SK-N-SH (cell line): ENCODE measurements at regions not wholly inside any gene's neighbourhood (a gene's known extent, or its start where the extent isn't known, plus 50 kb on each side); places are given as distances from the start of the nearest gene placed in this dataset.

Source experiments
- CTCF ChIA-PET: fragments of 300-600, 350-600 bp; formaldehyde crosslinking; extraction: SDS; loops from one replicate; lab custom pipeline; 2021; lab: Yijun Ruan, JAX
- POLR2A ChIA-PET: fragments of 350-600 bp; sonication (Branson Sonifier 250); formaldehyde crosslinking; extraction: SDS; loops from one replicate; lab custom pipeline; 2020; ENCODE audit warnings: antibody characterized with exemption, inconsistent platforms; lab: Yijun Ruan, JAX
- DNase-seq: peaks from one replicate; pipeline ENCODE4 v3.0.0; 2012
- H2AFZ ChIP-seq: fragments of 200-600 bp; sonication (generic); 2 replicates; pipeline ENCODE4 v1.8.1; 2016; ENCODE audit warnings: antibody characterized with exemption, mild to moderate bottlenecking, low read depth
- H3F3A ChIP-seq: fragments of 200-600 bp; sonication (generic); replicated peaks from 2 replicates; pipeline ENCODE3; 2016; ENCODE audit warnings: antibody characterized with exemption, mild to moderate bottlenecking; ENCODE audit not compliant: insufficient read depth
- H3K27ac ChIP-seq, 2 experiments: fragments of 200-500 bp in 1 of 2; fragments of 200-600 bp in 1 of 2; sonication (Bioruptor generic) in 1 of 2; sonication (generic), shearing (Covaris generic) in 1 of 2; 2 replicates each; pipeline versions ENCODE4 v1.5.1 to v1.6.1; 2014 to 2016; ENCODE audit warnings: low read depth in 2 of 2, inconsistent platforms in 1 of 2, low read length in 1 of 2, mild to moderate bottlenecking in 1 of 2, mixed read lengths in 1 of 2
- H3K27me3 ChIP-seq: fragments of 200-600 bp; sonication (generic), shearing (Covaris generic); 2 replicates; pipeline ENCODE4 v1.6.1; 2016; ENCODE audit warnings: mixed run types; ENCODE audit not compliant: insufficient read depth
- H3K36me3 ChIP-seq, 2 experiments: fragments of 200-500 bp in 1 of 2; fragments of 200-600 bp in 1 of 2; sonication (Bioruptor generic) in 1 of 2; sonication (generic) in 1 of 2; replicated peaks in 1 of 2; 2 replicates each; pipeline versions ENCODE3 to v1.5.1; 2014 to 2016; ENCODE audit warnings: low read length in 1 of 2, mild to moderate bottlenecking in 1 of 2; ENCODE audit not compliant: insufficient read depth in 2 of 2, control insufficient read depth in 1 of 2
- H3K4me1 ChIP-seq, 2 experiments: fragments of 200-500 bp in 1 of 2; fragments of 200-600 bp in 1 of 2; sonication (Bioruptor generic) in 1 of 2; sonication (generic), shearing (Covaris generic) in 1 of 2; 2 replicates each; pipeline versions ENCODE4 v1.5.1 to v1.6.1; 2014 to 2016; ENCODE audit warnings: low read depth in 1 of 2, low read length in 1 of 2, mixed run types in 1 of 2; ENCODE audit not compliant: insufficient read depth in 2 of 2, control insufficient read depth in 1 of 2
- H3K4me2 ChIP-seq: fragments of 200-600 bp; sonication (generic), shearing (Covaris generic); 2 replicates; pipeline ENCODE4 v1.6.1; 2017; ENCODE audit warnings: mixed run types
- H3K4me3 ChIP-seq, 2 experiments: fragments of 200-500 bp in 1 of 2; fragments of 200-600 bp in 1 of 2; sonication (Bioruptor generic) in 1 of 2; sonication (generic), shearing (Covaris generic) in 1 of 2; 2 replicates each; pipeline versions ENCODE4 v1.5.1 to v1.8.1; 2014 to 2016; ENCODE audit warnings: low read depth in 2 of 2, inconsistent platforms in 1 of 2, low read length in 1 of 2, mild to moderate bottlenecking in 1 of 2, mixed read lengths in 1 of 2, moderate library complexity in 1 of 2
- H3K79me2 ChIP-seq: fragments of 200-600 bp; sonication (generic); 2 replicates; pipeline ENCODE4 v1.8.1; 2017; ENCODE audit warnings: mild to moderate bottlenecking; ENCODE audit not compliant: insufficient read depth
- H3K9ac ChIP-seq: fragments of 200-600 bp; sonication (generic); 2 replicates; pipeline ENCODE4 v1.6.1; 2017; ENCODE audit warnings: mixed run types
- H3K9me2 ChIP-seq: fragments of 200-600 bp; sonication (generic); 2 replicates; pipeline ENCODE4 v1.6.1; 2017; ENCODE audit warnings: mixed run types
- H3K9me3 ChIP-seq: fragments of 200-600 bp; sonication (generic); 2 replicates; pipeline ENCODE4 v1.6.1; 2017; ENCODE audit warnings: mixed run types, mild to moderate bottlenecking, moderate library complexity
- H4K20me1 ChIP-seq: fragments of 200-600 bp; sonication (generic); 2 replicates; pipeline ENCODE4 v1.6.1; 2017; ENCODE audit warnings: mild to moderate bottlenecking, mixed run types; ENCODE audit not compliant: insufficient read depth
- CHD2 ChIP-seq: fragments of 150-350 bp; IDR thresholded peaks from 2 replicates; pipeline ENCODE4 v1.6.1; 2018; ENCODE audit warnings: low read length; ENCODE audit not compliant: partially characterized antibody
- CTCF ChIP-seq: fragments of 200-600 bp; sonication (generic); IDR thresholded peaks from 2 replicates; pipeline ENCODE4 v1.6.1; 2017; ENCODE audit warnings: antibody characterized with exemption, mild to moderate bottlenecking, moderate library complexity
- FOSL2 ChIP-seq: IDR thresholded peaks from 2 replicates; pipeline ENCODE4 v1.4.0; 2012; ENCODE audit warnings: low read depth, mild to moderate bottlenecking, moderate library complexity, borderline replicate concordance
- GATA2 ChIP-seq: sonication (generic); formaldehyde crosslinking; IDR thresholded peaks from 2 replicates; pipeline ENCODE4 v1.5.0; 2020; ENCODE audit warnings: mild to moderate bottlenecking, missing genetic modification reagents
- JUND ChIP-seq: IDR thresholded peaks from 2 replicates; pipeline ENCODE4 v1.4.0; 2012
- MAX ChIP-seq: IDR thresholded peaks from 2 replicates; pipeline ENCODE4 v1.4.0; 2012; ENCODE audit warnings: low read depth
- NRF1 ChIP-seq: IDR thresholded peaks from 2 replicates; pipeline ENCODE4 v1.6.1; 2012; ENCODE audit warnings: low read depth, mild to moderate bottlenecking, low read length
- PBX3 ChIP-seq: IDR thresholded peaks from 2 replicates; pipeline ENCODE4; 2012
- POLR2AphosphoS5 ChIP-seq: IDR thresholded peaks from 2 replicates; pipeline ENCODE4 v1.6.1; 2012; ENCODE audit warnings: low read depth, low read length
- RFX5 ChIP-seq: IDR thresholded peaks from 2 replicates; pipeline ENCODE4 v1.6.1; 2012; ENCODE audit warnings: mild to moderate bottlenecking, improper control_type of control experiment, low read length
- RXRA ChIP-seq: IDR thresholded peaks from 2 replicates; pipeline ENCODE4 v1.4.0; 2012; ENCODE audit warnings: low read depth, mild to moderate bottlenecking, borderline replicate concordance
- SMC3 ChIP-seq: IDR thresholded peaks from 2 replicates; pipeline ENCODE4 v1.6.1; 2012; ENCODE audit warnings: low read depth, low read length, improper control_type of control experiment
- TCF12 ChIP-seq: IDR thresholded peaks from 2 replicates; pipeline ENCODE4 v1.4.0; 2012
- WGBS: methylation state at CpG from one replicate; pipeline ENCODE4 v1.1.6; 2017; ENCODE audit warnings: low lambda C conversion rate; 5-methylcytosine and 5-hydroxymethylcytosine counted together

GRCh38 chr6:164095056-164095455 lies 680.5 kb downstream of the QKI start:
- POLR2A ChIA-PET, result no interaction called here
- H3K27me3 ChIP-seq, result no peaks in the 10 kb centered on the region
- H3K9me3 ChIP-seq, result no peaks in the 10 kb centered on the region
- H3K9me2 ChIP-seq, result no peaks in the 10 kb centered on the region
- no peaks in the 10 kb centered on the region for H4K20me1 ChIP-seq
- CTCF ChIA-PET, result interaction anchor here (1.0 kb wide), 1 partner anchor 9 kb away, joined by 3 read pairs; no protein-coding TSS in a partner anchor
- H3K4me1 ChIP-seq, result no peaks in the 10 kb centered on the region
- no peak overlapping the region for H3K9ac ChIP-seq
- no peak overlapping the region for H3K4me2 ChIP-seq
- H2AFZ ChIP-seq, result no peak overlapping the region
- no peaks in the 10 kb centered on the region for H3K36me3 ChIP-seq
- H3K4me3 ChIP-seq, result no peak overlapping the region
- H3K79me2 ChIP-seq, result no peaks in the 10 kb centered on the region
- no peaks in the 10 kb centered on the region for H3F3A ChIP-seq
- DNase-seq, result no peak
- TF ChIP-seq FOSL2, result no peak
- no peak for TF ChIP-seq SMC3
- no peak for TF ChIP-seq CTCF
- no peak overlapping the region for H3K27ac ChIP-seq
- 16% methylated on average over 3 of the region's 3 CpGs for WGBS

- Histone ChIP-seq H3F3A (no peaks in the 10 kb centered on the region), H3K79me2 (no peaks in the 10 kb centered on the region), H3K9me2 (no peaks in the 10 kb centered on the region), H3K4me2 (no peak overlapping the region), H4K20me1 (no peaks in the 10 kb centered on the region), H3K4me1 (no peaks in the 10 kb centered on the region), H3K9me3 (no peaks in the 10 kb centered on the region; the same call in 1 of the 2 replicates), H2AFZ (no peak overlapping the region), H3K4me3 (no peak overlapping the region), H3K36me3 (no peaks in the 10 kb centered on the region), H3K9ac (no peak overlapping the region), H3K27me3 (no peaks in the 10 kb centered on the region), H3K27ac (no peak overlapping the region)
- CTCF ChIA-PET, result no interaction called here
- no peak for DNase-seq
- POLR2A ChIA-PET, result no interaction called here
- WGBS, result 46% methylated on average over 3 of the region's 3 CpGs
- TF ChIP-seq POLR2AphosphoS5 (no peak), PBX3 (no peak), TCF12 (no peak), NRF1 (no peak), CHD2 (no peak), JUND (no peak), RXRA (no peak), RFX5 (no peak), MAX (no peak), GATA2 (CRISPR knock-in tag) (no peak)
Measured at GRCh38 chr6:164087870-164088269, 673.4 kb downstream of the QKI start.
